Epithelial cell of proximal tubule (primary cell): ENCODE measurements at regions not wholly inside any gene's neighbourhood (a gene's known extent, or its start where the extent isn't known, plus 50 kb on each side); places are given as distances from the start of the nearest gene placed in this dataset.

Source experiments
- DNase-seq: peaks from one replicate; pipeline ENCODE4 v3.0.0-alpha.2; 2011; ENCODE audit warnings: low read depth
- H3K4me3 ChIP-seq: 2 replicates; pipeline ENCODE4 v1.5.1; 2011; ENCODE audit warnings: low read depth, mild to moderate bottlenecking, low read length
- TF ChIP-seq, protein P1 (sequence below): conservative IDR thresholded peaks from 2 replicates; pipeline ENCODE4 v1.5.1; 2012; ENCODE audit warnings: low read depth, mild to moderate bottlenecking, low read length

GRCh38 chr4:104983615-104984179 lies 163.0 kb upstream of the TET2 start:
- TF ChIP-seq, protein P1, sequence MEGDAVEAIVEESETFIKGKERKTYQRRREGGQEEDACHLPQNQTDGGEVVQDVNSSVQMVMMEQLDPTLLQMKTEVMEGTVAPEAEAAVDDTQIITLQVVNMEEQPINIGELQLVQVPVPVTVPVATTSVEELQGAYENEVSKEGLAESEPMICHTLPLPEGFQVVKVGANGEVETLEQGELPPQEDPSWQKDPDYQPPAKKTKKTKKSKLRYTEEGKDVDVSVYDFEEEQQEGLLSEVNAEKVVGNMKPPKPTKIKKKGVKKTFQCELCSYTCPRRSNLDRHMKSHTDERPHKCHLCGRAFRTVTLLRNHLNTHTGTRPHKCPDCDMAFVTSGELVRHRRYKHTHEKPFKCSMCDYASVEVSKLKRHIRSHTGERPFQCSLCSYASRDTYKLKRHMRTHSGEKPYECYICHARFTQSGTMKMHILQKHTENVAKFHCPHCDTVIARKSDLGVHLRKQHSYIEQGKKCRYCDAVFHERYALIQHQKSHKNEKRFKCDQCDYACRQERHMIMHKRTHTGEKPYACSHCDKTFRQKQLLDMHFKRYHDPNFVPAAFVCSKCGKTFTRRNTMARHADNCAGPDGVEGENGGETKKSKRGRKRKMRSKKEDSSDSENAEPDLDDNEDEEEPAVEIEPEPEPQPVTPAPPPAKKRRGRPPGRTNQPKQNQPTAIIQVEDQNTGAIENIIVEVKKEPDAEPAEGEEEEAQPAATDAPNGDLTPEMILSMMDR: no peak
- no peak for DNase-seq

GRCh38 chr4:104986306-104986705 lies 160.4 kb upstream of the TET2 start:
- DNase-seq: no peak
- TF ChIP-seq, protein P1: no peak
- H3K4me3 ChIP-seq: no peak overlapping the region

More at GRCh38 chr4:104983615-104984179, 163.0 kb upstream of the TET2 start:
- no peak overlapping the region for H3K4me3 ChIP-seq

DNA sequence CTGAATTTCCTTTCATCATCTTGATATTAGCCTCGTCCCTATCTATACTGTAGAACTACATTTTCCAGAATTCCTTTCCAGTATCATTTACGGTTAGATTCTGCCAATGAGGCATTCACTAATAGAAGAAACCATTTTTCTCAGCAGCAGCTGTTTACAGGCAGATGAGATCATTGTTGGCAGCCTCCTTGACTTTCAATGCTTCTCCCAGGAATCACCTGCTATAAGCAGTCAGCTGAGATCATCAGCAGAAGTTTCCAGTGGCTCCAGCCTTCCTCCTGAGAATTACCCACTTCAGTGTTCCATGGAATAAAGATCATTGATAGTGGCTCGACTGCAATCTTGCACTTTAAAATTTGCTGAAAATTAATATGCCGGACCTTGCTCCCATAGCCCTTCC lies 157.3 kb upstream of the TET2 start:
- TF ChIP-seq, protein P1: no peak
- H3K4me3 ChIP-seq: no peak overlapping the region
- DNase-seq: peak; percentile 65

- H3K4me3 ChIP-seq: no peak overlapping the region
- TF ChIP-seq, protein P1: no peak
- no peak for DNase-seq
Measured at GRCh38 chr4:105002278-105002677, 144.4 kb upstream of the TET2 start.

DNA sequence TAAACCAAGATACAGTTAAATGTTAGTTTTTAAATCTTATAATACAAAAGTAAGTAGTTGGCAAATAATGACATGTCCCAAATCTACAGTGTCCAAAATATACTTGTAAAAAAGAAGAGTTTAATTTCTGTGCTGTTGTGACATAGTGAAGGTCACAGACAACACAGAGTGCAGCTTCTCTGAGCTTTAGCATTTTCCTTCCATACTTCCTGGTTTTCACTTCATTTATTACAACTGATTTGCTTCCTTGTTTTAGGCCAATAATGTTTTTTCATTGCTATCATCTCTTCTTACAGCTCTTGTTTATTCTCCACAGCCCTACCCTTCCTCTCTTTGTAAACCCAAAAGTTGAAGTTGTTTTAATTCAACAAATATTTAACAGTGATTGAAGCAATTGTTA lies 132.4 kb upstream of the TET2 start:
- H3K4me3 ChIP-seq: no peak overlapping the region
- TF ChIP-seq, protein P1: no peak
- DNase-seq: no peak

GRCh38 chr4:105014635-105015034 lies 132.0 kb upstream of the TET2 start:
- TF ChIP-seq, protein P1: no peak
- no peak for DNase-seq
- H3K4me3 ChIP-seq: no peak overlapping the region

- TF ChIP-seq, protein P1: no peak
- no peak for DNase-seq
- H3K4me3 ChIP-seq: no peak overlapping the region
Measured at GRCh38 chr4:105015750-105016149, 130.9 kb upstream of the TET2 start.
